ENCODE measurements at regions not wholly inside any gene's neighbourhood (a gene's known extent, or its start where the extent isn't known, plus 50 kb on each side); places are given as distances from the start of the nearest gene placed in this dataset.

GRCh38 chr2:184363213-184363612, 235.1 kb upstream of the ZNF804A start:
- 82% methylated on average over 5 of the region's 5 CpGs for WGBS
- TF ChIP-seq EP300 (IDR thresholded peaks at IDR 0.05) (no peak), CTCF (IDR thresholded peaks at IDR 0.05) (no peak), POLR2A (IDR thresholded peaks at IDR 0.05; ENCODE audit: low read depth) (no peak), POLR2AphosphoS5 (IDR thresholded peaks at IDR 0.05) (no peak)
- Histone ChIP-seq H3K9me3 (no peaks in the 10 kb centered on the region), H3K4me3 (no peak overlapping the region), H3K27ac (replicated peaks in 1 of 4) (no peak overlapping the region), H3K36me3 (no peaks in the 10 kb centered on the region), H3K27me3 (no peaks in the 10 kb centered on the region), H3K4me1 (no peaks in the 10 kb centered on the region)
- intact Hi-C loops (cut with DNase I), result no loop called here
- no peak for DNase-seq (ENCODE audit: extremely low spot score)

- WGBS, result 83% methylated on average over 4 of the region's 4 CpGs
- no peak for DNase-seq (ENCODE audit: extremely low spot score)
- H3K27ac ChIP-seq (replicated peaks in 1 of 4), result no peak overlapping the region
- H3K27me3 ChIP-seq, result no peaks in the 10 kb centered on the region
- no peak for TF ChIP-seq CTCF (IDR thresholded peaks at IDR 0.05)
- TF ChIP-seq EP300 (IDR thresholded peaks at IDR 0.05), result no peak
- TF ChIP-seq POLR2A (IDR thresholded peaks at IDR 0.05; ENCODE audit: low read depth), result no peak
- no peak for TF ChIP-seq POLR2AphosphoS5 (IDR thresholded peaks at IDR 0.05)
- H3K4me3 ChIP-seq, result no peak overlapping the region
- H3K36me3 ChIP-seq, result no peaks in the 10 kb centered on the region
- H3K4me1 ChIP-seq, result no peaks in the 10 kb centered on the region
- intact Hi-C loops (cut with DNase I), result no loop called here
- H3K9me3 ChIP-seq, result no peaks in the 10 kb centered on the region
Measured at GRCh38 chr2:184367211-184367610, 231.1 kb upstream of the ZNF804A start.

GRCh38 chr2:184369307-184369706, 229.0 kb upstream of the ZNF804A start:
- no peak for TF ChIP-seq POLR2AphosphoS5 (IDR thresholded peaks at IDR 0.05)
- DNase-seq (ENCODE audit: extremely low spot score), result no peak
- Histone ChIP-seq H3K27ac (replicated peaks in 1 of 4) (no peak overlapping the region), H3K4me3 (no peak overlapping the region), H3K9me3 (no peaks in the 10 kb centered on the region), H3K4me1 (no peaks in the 10 kb centered on the region), H3K36me3 (no peaks in the 10 kb centered on the region), H3K27me3 (no peaks in the 10 kb centered on the region)
- intact Hi-C loops (cut with DNase I), result no loop called here
- WGBS, result 80% methylated on average over 5 of the region's 5 CpGs

GRCh38 chr2:184370954-184371353, 227.4 kb upstream of the ZNF804A start:
- intact Hi-C loops (cut with DNase I), result no loop called here
- no peak overlapping the region for H3K4me3 ChIP-seq
- no peaks in the 10 kb centered on the region for H3K9me3 ChIP-seq
- H3K36me3 ChIP-seq, result no peaks in the 10 kb centered on the region
- no peak for DNase-seq (ENCODE audit: extremely low spot score)
- H3K27me3 ChIP-seq, result no peaks in the 10 kb centered on the region
- H3K27ac ChIP-seq (replicated peaks in 1 of 4), result no peak overlapping the region
- no peak for TF ChIP-seq CTCF (IDR thresholded peaks at IDR 0.05)
- no peak for TF ChIP-seq POLR2AphosphoS5 (IDR thresholded peaks at IDR 0.05)
- TF ChIP-seq EP300 (IDR thresholded peaks at IDR 0.05), result no peak
- no peak for TF ChIP-seq POLR2A (IDR thresholded peaks at IDR 0.05; ENCODE audit: low read depth)
- H3K4me1 ChIP-seq, result no peaks in the 10 kb centered on the region

- TF ChIP-seq CTCF (IDR thresholded peaks at IDR 0.05) (no peak), EP300 (IDR thresholded peaks at IDR 0.05) (no peak)
- Histone ChIP-seq H3K9me3 (no peaks in the 10 kb centered on the region), H3K27me3 (no peaks in the 10 kb centered on the region), H3K36me3 (no peaks in the 10 kb centered on the region), H3K4me1 (no peaks in the 10 kb centered on the region), H3K27ac (replicated peaks in 1 of 4) (no peak overlapping the region), H3K4me3 (no peak overlapping the region)
- intact Hi-C loops (cut with DNase I), result no loop called here
- 50% methylated on average over 1 of the region's 1 CpG for WGBS
- no peak for DNase-seq (ENCODE audit: extremely low spot score)
Measured at GRCh38 chr2:184371641-184372040, 226.7 kb upstream of the ZNF804A start.

All from esophagus muscularis mucosa (tissue), 4 donors.